GOT3 (cell line): ENCODE measurements at regions not wholly inside any gene's neighbourhood (a gene's known extent, or its start where the extent isn't known, plus 50 kb on each side); places are given as distances from the start of the nearest gene placed in this dataset.
"Not testable (repeated sequence)": the region's sequence is repeated elsewhere in the genome, so short reads cannot be mapped to it uniquely, and the experiment has no call there.

Source experiments
- DNase-seq: peaks from one replicate; lab custom pipeline; 2025; ENCODE audit warnings: mixed read lengths; lab: John Stamatoyannopoulos, UW

- DNase-seq = no peak
Observed at GRCh38 chr2:15752552-15753232, 161.0 kb downstream of the DDX1 start.

- no peak for DNase-seq
Observed at GRCh38 chr2:15753233-15753798, 161.6 kb downstream of the DDX1 start.

- DNase-seq = no peak
Observed at GRCh38 chr2:15753811-15754702, 162.4 kb downstream of the DDX1 start.

GRCh38 chr2:15754703-15755099 is 163.0 kb downstream of the DDX1 start:
- DNase-seq = no peak

GRCh38 chr2:15755528-15755927 is 163.9 kb downstream of the DDX1 start:
- no peak for DNase-seq

GRCh38 chr2:15756011-15756550 is 164.4 kb downstream of the DDX1 start:
- DNase-seq = no peak

GRCh38 chr2:15756882-15757819 is 165.5 kb downstream of the DDX1 start:
- no peak for DNase-seq

- no peak for DNase-seq
Observed at GRCh38 chr2:15757820-15758586, 166.3 kb downstream of the DDX1 start.

- no peak for DNase-seq
Observed at GRCh38 chr2:15758848-15759247, 167.2 kb downstream of the DDX1 start.

- no peak for DNase-seq
Observed at GRCh38 chr2:15759385-15759784, 167.7 kb downstream of the DDX1 start.

GRCh38 chr2:15759791-15760190 is 168.1 kb downstream of the DDX1 start:
- DNase-seq = not testable (repeated sequence)

GRCh38 chr2:15760232-15760910 is 168.7 kb downstream of the DDX1 start:
- DNase-seq = no peak

- no peak for DNase-seq
Observed at GRCh38 chr2:15761056-15761455, 169.4 kb downstream of the DDX1 start.

GRCh38 chr2:15761910-15762309 is 170.2 kb downstream of the DDX1 start:
- no peak for DNase-seq

- DNase-seq = no peak
Observed at GRCh38 chr2:15762449-15762848, 170.8 kb downstream of the DDX1 start.

GRCh38 chr2:15763106-15763821 is 171.6 kb downstream of the DDX1 start:
- DNase-seq = no peak

GRCh38 chr2:15763822-15764682 is 172.4 kb downstream of the DDX1 start:
- no peak for DNase-seq

GRCh38 chr2:15764683-15765011 is 173.0 kb downstream of the DDX1 start:
- DNase-seq = no peak

- no peak for DNase-seq
Observed at GRCh38 chr2:15765211-15765610, 173.5 kb downstream of the DDX1 start.
